Glutamatergic neuron (in vitro differentiated cells): ENCODE measurements at regions not wholly inside any gene's neighbourhood (a gene's known extent, or its start where the extent isn't known, plus 50 kb on each side); places are given as distances from the start of the nearest gene placed in this dataset.

Experiments
- DNase-seq: peaks from one replicate; pipeline ENCODE4 v3.0.0; 2022
- H3K27ac Mint-ChIP-seq: one replicate; pipeline ENCODE4 v1.8.0; 2020; ENCODE audit warnings: mild to moderate bottlenecking, mixed read lengths, inconsistent platforms; ENCODE audit not compliant: unreplicated experiment
- H3K27me3 Mint-ChIP-seq: one replicate; pipeline ENCODE4 v1.8.0; 2020; ENCODE audit warnings: mild to moderate bottlenecking, moderate library complexity, mixed read lengths, inconsistent platforms; ENCODE audit not compliant: unreplicated experiment
- H3K36me3 Mint-ChIP-seq: one replicate; pipeline ENCODE4 v1.8.0; 2020; ENCODE audit warnings: mild to moderate bottlenecking, mixed read lengths, inconsistent platforms; ENCODE audit not compliant: unreplicated experiment
- H3K4me1 Mint-ChIP-seq: one replicate; pipeline ENCODE4 v1.8.0; 2020; ENCODE audit warnings: mild to moderate bottlenecking, low read depth, mixed read lengths, inconsistent platforms; ENCODE audit not compliant: unreplicated experiment
- H3K4me3 Mint-ChIP-seq: one replicate; pipeline ENCODE4 v1.8.0; 2020; ENCODE audit warnings: mild to moderate bottlenecking, mixed read lengths, inconsistent platforms; ENCODE audit not compliant: unreplicated experiment
- H3K9me3 Mint-ChIP-seq: one replicate; pipeline ENCODE4 v1.8.0; 2020; ENCODE audit warnings: mild to moderate bottlenecking, moderate library complexity, mixed read lengths, inconsistent platforms; ENCODE audit not compliant: unreplicated experiment
- CTCF ChIP-seq: fragments of 200-600 bp; sonication (generic); IDR thresholded peaks from one replicate; pipeline ENCODE4 v1.5.0; 2021; ENCODE audit not compliant: partially characterized antibody, unreplicated experiment

- H3K4me3 Mint-ChIP-seq: no peak overlapping the region
- DNase-seq: no peak
- H3K4me1 Mint-ChIP-seq: no peaks in the 10 kb centered on the region
- no peak for TF ChIP-seq CTCF
- H3K9me3 Mint-ChIP-seq: no peaks in the 10 kb centered on the region
- H3K27ac Mint-ChIP-seq: no peak overlapping the region
- H3K27me3 Mint-ChIP-seq: no peaks in the 10 kb centered on the region
- no peaks in the 10 kb centered on the region for H3K36me3 Mint-ChIP-seq
Measured at GRCh38 chr2:145807554-145807953, 1287.6 kb upstream of the ZEB2 start.

GRCh38 chr2:145806546-145806945 lies 1286.6 kb upstream of the ZEB2 start:
- H3K36me3 Mint-ChIP-seq: no peaks in the 10 kb centered on the region
- no peak for DNase-seq
- H3K9me3 Mint-ChIP-seq: no peaks in the 10 kb centered on the region

GRCh38 chr2:145802133-145802532 lies 1282.2 kb upstream of the ZEB2 start:
- Mint-ChIP-seq H3K4me1 (no peaks in the 10 kb centered on the region), H3K36me3 (no peaks in the 10 kb centered on the region), H3K27ac (no peak overlapping the region), H3K27me3 (no peaks in the 10 kb centered on the region), H3K4me3 (no peak overlapping the region), H3K9me3 (no peaks in the 10 kb centered on the region)
- TF ChIP-seq CTCF: no peak
- no peak for DNase-seq

More at GRCh38 chr2:145806546-145806945, 1286.6 kb upstream of the ZEB2 start:
- TF ChIP-seq CTCF: no peak
- Mint-ChIP-seq H3K4me3 (no peak overlapping the region), H3K4me1 (no peaks in the 10 kb centered on the region), H3K27ac (no peak overlapping the region), H3K27me3 (no peaks in the 10 kb centered on the region)

GRCh38 chr2:145801210-145801609 lies 1281.3 kb upstream of the ZEB2 start:
- TF ChIP-seq CTCF: no peak
- no peaks in the 10 kb centered on the region for H3K36me3 Mint-ChIP-seq
- H3K4me3 Mint-ChIP-seq: no peak overlapping the region
- no peaks in the 10 kb centered on the region for H3K9me3 Mint-ChIP-seq
- DNase-seq: no peak
- no peak overlapping the region for H3K27ac Mint-ChIP-seq
- no peaks in the 10 kb centered on the region for H3K4me1 Mint-ChIP-seq
- H3K27me3 Mint-ChIP-seq: no peaks in the 10 kb centered on the region

GRCh38 chr2:145800151-145801091 lies 1280.5 kb upstream of the ZEB2 start:
- no peaks in the 10 kb centered on the region for H3K9me3 Mint-ChIP-seq
- no peak for TF ChIP-seq CTCF
- DNase-seq: no peak
- no peaks in the 10 kb centered on the region for H3K27me3 Mint-ChIP-seq
- no peaks in the 10 kb centered on the region for H3K36me3 Mint-ChIP-seq
- no peak overlapping the region for H3K4me3 Mint-ChIP-seq
- H3K27ac Mint-ChIP-seq: no peak overlapping the region
- no peaks in the 10 kb centered on the region for H3K4me1 Mint-ChIP-seq
